GM12874 (cell line): ENCODE measurements at regions not wholly inside any gene's neighbourhood (a gene's known extent, or its start where the extent isn't known, plus 50 kb on each side); places are given as distances from the start of the nearest gene placed in this dataset.

ENCODE experiments used
- TF ChIP-seq, protein P1 (sequence below): IDR thresholded peaks from 2 replicates; pipeline ENCODE4 v1.5.1; 2011; ENCODE audit warnings: low read depth, mild to moderate bottlenecking, control low read depth, low read length, moderate library complexity; ENCODE audit not compliant: insufficient read depth

DNA sequence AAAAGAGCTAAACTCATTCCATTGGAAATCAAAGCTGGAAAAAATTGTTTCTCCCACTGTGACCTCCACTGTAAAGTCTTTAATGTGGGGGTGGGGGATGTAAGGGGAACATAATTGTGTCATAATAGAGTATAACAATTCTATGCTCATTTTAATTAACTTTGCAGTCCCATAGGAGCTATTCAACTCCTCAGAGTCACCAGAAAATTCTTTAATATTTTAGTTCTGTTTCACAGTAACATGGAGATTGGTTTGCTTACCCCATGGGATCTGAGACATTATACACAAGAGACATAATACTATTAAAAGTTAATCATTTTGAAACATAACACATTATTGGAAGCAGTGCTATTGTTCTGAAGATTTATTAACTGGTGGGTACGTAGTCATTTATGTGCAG lies 765.9 kb upstream of the GRM7 start:
- TF ChIP-seq, protein P1, sequence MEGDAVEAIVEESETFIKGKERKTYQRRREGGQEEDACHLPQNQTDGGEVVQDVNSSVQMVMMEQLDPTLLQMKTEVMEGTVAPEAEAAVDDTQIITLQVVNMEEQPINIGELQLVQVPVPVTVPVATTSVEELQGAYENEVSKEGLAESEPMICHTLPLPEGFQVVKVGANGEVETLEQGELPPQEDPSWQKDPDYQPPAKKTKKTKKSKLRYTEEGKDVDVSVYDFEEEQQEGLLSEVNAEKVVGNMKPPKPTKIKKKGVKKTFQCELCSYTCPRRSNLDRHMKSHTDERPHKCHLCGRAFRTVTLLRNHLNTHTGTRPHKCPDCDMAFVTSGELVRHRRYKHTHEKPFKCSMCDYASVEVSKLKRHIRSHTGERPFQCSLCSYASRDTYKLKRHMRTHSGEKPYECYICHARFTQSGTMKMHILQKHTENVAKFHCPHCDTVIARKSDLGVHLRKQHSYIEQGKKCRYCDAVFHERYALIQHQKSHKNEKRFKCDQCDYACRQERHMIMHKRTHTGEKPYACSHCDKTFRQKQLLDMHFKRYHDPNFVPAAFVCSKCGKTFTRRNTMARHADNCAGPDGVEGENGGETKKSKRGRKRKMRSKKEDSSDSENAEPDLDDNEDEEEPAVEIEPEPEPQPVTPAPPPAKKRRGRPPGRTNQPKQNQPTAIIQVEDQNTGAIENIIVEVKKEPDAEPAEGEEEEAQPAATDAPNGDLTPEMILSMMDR = no peak

DNA sequence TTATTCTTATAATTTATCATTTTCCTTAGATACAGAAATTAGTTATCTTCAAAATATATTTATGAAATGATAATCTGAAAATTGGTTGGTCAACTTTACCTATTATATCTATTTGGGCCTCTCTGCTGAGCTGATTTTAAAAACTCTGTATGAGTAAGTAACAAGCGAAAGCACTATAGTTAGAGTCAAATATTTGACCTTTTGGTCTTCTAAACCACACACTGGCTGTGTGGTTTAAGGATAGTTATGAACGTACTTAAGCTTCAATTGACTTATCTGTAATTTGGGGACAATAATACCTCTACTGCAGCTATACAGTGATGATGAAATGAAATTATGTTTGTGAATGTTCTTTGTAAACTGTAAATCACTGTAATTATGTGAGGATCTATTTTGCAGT lies 763.9 kb upstream of the GRM7 start:
- TF ChIP-seq, protein P1 = no peak

DNA sequence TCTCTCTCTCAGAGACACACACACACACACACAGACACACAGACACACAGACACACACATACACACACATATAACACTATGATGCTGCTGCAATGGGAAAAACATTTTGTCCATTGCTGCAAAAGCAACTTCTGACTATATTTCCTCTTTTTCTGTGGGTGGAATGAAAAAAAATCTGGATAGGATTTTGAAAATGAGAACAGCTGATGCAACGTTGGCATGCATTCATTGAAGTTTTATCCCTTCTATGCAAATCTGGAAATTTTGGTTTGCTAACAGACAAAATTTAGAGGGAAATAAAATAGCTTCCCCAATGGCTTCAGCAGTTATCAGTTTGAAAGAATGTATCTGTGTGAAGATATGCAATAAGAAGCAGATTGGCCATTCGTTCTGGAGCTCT lies 763.4 kb upstream of the GRM7 start:
- TF ChIP-seq, protein P1 = no peak

DNA sequence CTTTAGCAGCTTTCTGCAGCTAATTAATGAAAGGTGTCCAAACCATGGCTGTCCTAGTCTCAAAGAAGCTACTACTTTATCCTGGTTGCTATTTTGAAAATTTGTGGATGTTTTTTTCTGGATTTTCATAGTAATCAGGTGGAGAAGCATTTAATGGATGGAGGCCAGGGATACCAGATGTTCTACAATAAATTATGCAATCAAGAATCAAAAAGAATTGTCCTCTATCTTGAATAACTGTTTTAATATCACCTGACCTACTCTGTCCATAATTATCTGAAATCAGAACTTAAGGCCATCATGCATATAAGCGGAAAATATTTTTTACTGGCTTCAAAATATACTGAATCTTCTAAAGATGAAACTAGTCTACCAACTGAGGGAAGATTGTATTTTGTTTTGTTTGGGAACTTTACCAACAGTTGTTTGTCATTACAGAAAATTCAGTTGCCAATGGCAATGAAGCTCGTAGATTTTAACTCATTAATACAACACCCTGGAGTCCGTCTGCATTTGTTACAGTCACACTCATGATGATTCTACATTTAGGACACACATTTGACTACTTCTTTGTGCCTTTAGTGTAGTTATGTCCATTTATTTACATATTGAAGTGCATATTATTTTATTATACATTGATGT lies 762.3 kb upstream of the GRM7 start:
- TF ChIP-seq, protein P1 = no peak

DNA sequence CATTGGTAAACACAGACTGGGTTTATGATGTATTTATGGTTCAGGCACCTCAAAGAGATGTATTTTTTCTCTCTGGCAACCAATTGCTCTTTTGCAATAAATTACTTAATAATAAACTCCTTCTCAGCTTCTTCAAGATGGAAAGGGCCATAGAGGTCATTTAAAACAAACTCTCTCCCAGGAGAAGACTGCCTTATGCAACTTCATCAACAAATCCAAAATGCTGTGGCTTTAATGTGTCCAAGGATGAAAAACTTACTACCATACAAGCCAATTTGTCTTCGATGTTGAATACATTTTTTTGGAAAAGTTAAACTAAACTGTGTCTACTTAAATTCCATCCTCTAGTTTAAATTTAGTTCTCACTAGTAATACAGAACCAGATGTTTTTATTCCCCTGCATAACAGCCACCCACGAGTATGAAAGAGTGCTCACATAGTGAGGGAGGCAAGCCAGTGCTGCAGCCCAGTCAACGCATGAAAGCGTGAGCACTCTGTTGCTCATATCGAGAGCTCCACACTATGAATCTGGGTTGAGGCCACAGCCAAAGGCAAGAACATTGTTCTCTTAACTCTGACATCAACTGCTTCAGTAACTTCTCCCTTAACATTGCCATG lies 761.3 kb upstream of the GRM7 start:
- TF ChIP-seq, protein P1 = no peak

DNA sequence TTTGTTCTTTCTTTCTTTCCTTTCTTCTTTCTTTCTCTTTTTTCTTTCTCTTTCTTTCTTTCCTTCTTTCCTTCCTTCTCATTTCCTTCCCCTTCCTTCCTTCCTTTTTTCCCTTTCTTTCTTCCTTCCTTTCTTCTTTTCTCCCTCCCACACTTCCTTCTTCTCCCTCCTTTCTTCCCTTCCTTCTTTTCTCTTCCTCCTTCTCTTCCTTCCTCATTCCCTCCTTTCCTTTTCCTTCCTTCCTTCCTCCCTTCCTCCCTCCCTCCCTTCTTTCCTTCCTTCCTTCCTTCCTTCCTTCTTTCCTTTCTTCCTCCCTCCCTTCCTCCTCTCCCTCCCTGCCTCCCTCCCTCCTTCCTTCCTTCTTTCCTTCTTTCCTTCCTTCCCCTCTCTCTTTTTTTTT lies 755.7 kb upstream of the GRM7 start:
- TF ChIP-seq, protein P1 = no peak

DNA sequence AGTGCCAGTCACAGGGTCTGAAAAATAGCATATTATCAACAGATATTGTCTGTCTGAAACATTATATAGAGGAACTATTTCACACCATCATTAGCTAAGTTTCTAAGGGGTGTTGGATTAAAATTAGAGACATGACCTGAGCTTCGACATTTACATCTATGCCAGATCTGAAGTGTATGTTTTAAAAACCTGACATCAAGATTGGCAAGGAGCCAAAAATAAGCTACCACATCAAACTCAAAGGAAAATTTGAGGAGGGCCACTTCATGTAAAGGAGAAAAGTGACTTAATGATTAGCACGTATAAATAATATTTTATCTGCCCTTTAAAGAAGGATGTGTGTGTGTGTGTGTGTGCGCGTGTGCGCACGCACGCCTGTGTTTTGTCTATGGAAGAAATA lies 752.0 kb upstream of the GRM7 start:
- TF ChIP-seq, protein P1 = no peak
